Gastrocnemius medialis (tissue), 4 donors: ENCODE measurements at regions not wholly inside any gene's neighbourhood (a gene's known extent, or its start where the extent isn't known, plus 50 kb on each side); places are given as distances from the start of the nearest gene placed in this dataset.

Experiments used
- ATAC-seq, 2 donors: fragments of 150-250 bp; one replicate each; pipeline ENCODE4 v1.9.1; 2016
- DNase-seq, 2 donors: peaks; one replicate each; pipeline ENCODE4 v3.0.0-alpha.2; 2019
- H3K27ac ChIP-seq, 4 donors: fragments of 200-600 bp; sonication (generic); 1 replicate in 1 of 4; 2 replicates in 3 of 4; pipeline ENCODE4 v1.5.1; 2016 to 2018; ENCODE audit warnings: mild to moderate bottlenecking in 2 of 4, moderate library complexity in 1 of 4
- H3K27me3 ChIP-seq, 3 donors: fragments of 200-600 bp; sonication (generic) in 2 of 3; 1 replicate in 1 of 3; 2 replicates in 2 of 3; pipeline versions ENCODE4 v1.5.1 to v1.6.0; 2016 to 2019; ENCODE audit warnings: mild to moderate bottlenecking in 1 of 3, moderate library complexity in 1 of 3
- H3K36me3 ChIP-seq, 2 donors: fragments of 200-600 bp; sonication (generic) in 1 of 2; one replicate each; pipeline ENCODE4 v1.5.1; 2017 to 2018
- H3K4me1 ChIP-seq, 2 donors: fragments of 200-600 bp; sonication (generic) in 1 of 2; one replicate each; pipeline ENCODE4 v1.5.1; 2016 to 2017; ENCODE audit warnings: mild to moderate bottlenecking in 2 of 2
- H3K4me3 ChIP-seq, 4 donors: fragments of 200-600 bp; sonication (generic) in 3 of 4; 1 replicate in 1 of 4; 2 replicates in 3 of 4; pipeline ENCODE4 v1.5.1; 2016 to 2019; ENCODE audit warnings: mild to moderate bottlenecking in 2 of 4
- H3K9me3 ChIP-seq, 3 donors: fragments of 200-600 bp; sonication (generic) in 2 of 3; 1 replicate in 1 of 3; 2 replicates in 2 of 3; pipeline ENCODE4 v1.5.1; 2016 to 2019
- CTCF ChIP-seq, 5 experiments: fragments of 450-650 bp in 3 of 5; fragments of 200-600 bp in 2 of 5; sonication (generic) in 2 of 5; IDR thresholded peaks in 4 of 5; conservative IDR thresholded peaks in 1 of 5; 1 replicate in 4 of 5; 2 replicates in 1 of 5; pipeline ENCODE4 v1.5.1; 2016 to 2019; ENCODE audit warnings: antibody characterized with exemption in 5 of 5, mild to moderate bottlenecking in 3 of 5, moderate library complexity in 3 of 5
- POLR2A ChIP-seq, 2 donors: fragments of 450-650 bp; IDR thresholded peaks; one replicate each; pipeline ENCODE4 v1.6.1; 2017; ENCODE audit warnings: antibody characterized with exemption in 2 of 2, mild to moderate bottlenecking in 2 of 2, moderate library complexity in 2 of 2
- in situ Hi-C, 4 donors: fragments of 200-750 bp; cut with MboI; loops; one replicate each; pipeline versions ENCODE4 v1.15.0 to v1.8.0; 2017; ENCODE audit warnings: low sequenced_read_pairs in 4 of 4
- intact Hi-C: fragments of 100-400 bp; cut with DNase I; formaldehyde crosslinking; loops from one replicate; pipeline ENCODE4 v1.15.1; 2023; ENCODE audit warnings: low total_unique reads

GRCh38 chr4:124537971-124538370 lies 174.6 kb downstream of the ANKRD50 start:
- Histone ChIP-seq H3K4me3 (no peak overlapping the region), H3K27me3 (no peaks in the 10 kb centered on the region), H3K4me1 (no peaks in the 10 kb centered on the region), H3K9me3 (no peaks in the 10 kb centered on the region), H3K27ac (no peak overlapping the region), H3K36me3 (no peaks in the 10 kb centered on the region)
- DNase-seq: no peak
- in situ Hi-C loops (no loop called here), intact Hi-C loops (no loop called here)
- TF ChIP-seq CTCF (IDR thresholded peaks at IDR 0.05 in 4 of 5, conservative IDR thresholded peaks at IDR 0.05 in 1 of 5) (no peak), POLR2A (IDR thresholded peaks at IDR 0.05) (no peak)
- no peak for ATAC-seq

GRCh38 chr4:124540014-124540413 lies 172.5 kb downstream of the ANKRD50 start:
- no peak for TF ChIP-seq POLR2A (IDR thresholded peaks at IDR 0.05)
- no peak for TF ChIP-seq CTCF (IDR thresholded peaks at IDR 0.05 in 4 of 5, conservative IDR thresholded peaks at IDR 0.05 in 1 of 5)
- DNase-seq (no peak), ATAC-seq (no peak)
- H3K4me3 ChIP-seq: no peak overlapping the region
- no peaks in the 10 kb centered on the region for H3K9me3 ChIP-seq
- H3K4me1 ChIP-seq: no peaks in the 10 kb centered on the region
- H3K27ac ChIP-seq: no peak overlapping the region
- no peaks in the 10 kb centered on the region for H3K36me3 ChIP-seq
- intact Hi-C loops: no loop called here
- no peaks in the 10 kb centered on the region for H3K27me3 ChIP-seq
- in situ Hi-C loops: no loop called here

- Histone ChIP-seq H3K36me3 (no peaks in the 10 kb centered on the region), H3K9me3 (no peaks in the 10 kb centered on the region), H3K27me3 (no peaks in the 10 kb centered on the region), H3K4me3 (no peak overlapping the region), H3K4me1 (no peaks in the 10 kb centered on the region), H3K27ac (no peak overlapping the region)
- no peak for DNase-seq
- ATAC-seq: no peak
- TF ChIP-seq POLR2A (IDR thresholded peaks at IDR 0.05) (no peak), CTCF (IDR thresholded peaks at IDR 0.05 in 4 of 5, conservative IDR thresholded peaks at IDR 0.05 in 1 of 5) (no peak)
- in situ Hi-C loops: no loop called here
- intact Hi-C loops: no loop called here
Observed at GRCh38 chr4:124541652-124542420, 170.7 kb downstream of the ANKRD50 start.

GRCh38 chr4:124555959-124556358 lies 156.6 kb downstream of the ANKRD50 start:
- ATAC-seq (no peak), DNase-seq (no peak)
- no peaks in the 10 kb centered on the region for H3K36me3 ChIP-seq
- TF ChIP-seq POLR2A (IDR thresholded peaks at IDR 0.05): no peak
- no peak for TF ChIP-seq CTCF (IDR thresholded peaks at IDR 0.05 in 4 of 5, conservative IDR thresholded peaks at IDR 0.05 in 1 of 5)
- H3K4me3 ChIP-seq: no peak overlapping the region
- no peak overlapping the region for H3K27ac ChIP-seq
- no peaks in the 10 kb centered on the region for H3K4me1 ChIP-seq
- no peaks in the 10 kb centered on the region for H3K27me3 ChIP-seq
- intact Hi-C loops (no loop called here), in situ Hi-C loops (no loop called here)
- H3K9me3 ChIP-seq: no peaks in the 10 kb centered on the region

GRCh38 chr4:124564121-124564520 lies 148.4 kb downstream of the ANKRD50 start:
- Histone ChIP-seq H3K27me3 (no peaks in the 10 kb centered on the region), H3K9me3 (no peaks in the 10 kb centered on the region), H3K4me1 (no peaks in the 10 kb centered on the region), H3K27ac (no peak overlapping the region), H3K4me3 (no peak overlapping the region), H3K36me3 (no peaks in the 10 kb centered on the region)
- TF ChIP-seq POLR2A (IDR thresholded peaks at IDR 0.05) (no peak), CTCF (IDR thresholded peaks at IDR 0.05 in 4 of 5, conservative IDR thresholded peaks at IDR 0.05 in 1 of 5) (no peak)
- no peak for ATAC-seq
- intact Hi-C loops (no loop called here), in situ Hi-C loops (no loop called here)
- no peak for DNase-seq
